Spinal cord (tissue), 9 donors: ENCODE measurements at regions not wholly inside any gene's neighbourhood (a gene's known extent, or its start where the extent isn't known, plus 50 kb on each side); places are given as distances from the start of the nearest gene placed in this dataset.

Experiments used
- DNase-seq, 6 donors: peaks; one replicate each; pipeline versions ENCODE4 v3.0.0 to v3.0.0-alpha.2; 2013 to 2015; ENCODE audit warnings: low spot score in 6 of 6, low read depth in 4 of 6
- H3K27ac ChIP-seq: one replicate; pipeline ENCODE4 v1.5.1; 2013; ENCODE audit warnings: low read depth, low read length, control low read depth
- H3K27me3 ChIP-seq: one replicate; pipeline ENCODE4 v1.6.1; 2013; ENCODE audit warnings: low read length; ENCODE audit not compliant: control insufficient read depth, insufficient read depth
- H3K36me3 ChIP-seq: one replicate; pipeline ENCODE4 v1.6.1; 2013; ENCODE audit warnings: low read length; ENCODE audit not compliant: control insufficient read depth, insufficient read depth
- H3K4me1 ChIP-seq: one replicate; pipeline ENCODE4 v1.6.1; 2013; ENCODE audit warnings: low read length; ENCODE audit not compliant: control insufficient read depth, insufficient read depth
- H3K4me3 ChIP-seq: one replicate; pipeline ENCODE4 v1.5.1; 2013; ENCODE audit warnings: low read depth, low read length, control low read depth
- H3K9me3 ChIP-seq: one replicate; pipeline ENCODE4 v1.6.1; 2013; ENCODE audit warnings: low read length; ENCODE audit not compliant: control insufficient read depth, insufficient read depth
- WGBS: methylation state at CpG from one replicate; pipeline ENCODE4 v1.1.5; 2013; ENCODE audit warnings: missing lambda C conversion rate; ENCODE audit not compliant: insufficient coverage; 5-methylcytosine and 5-hydroxymethylcytosine counted together
- donor health status: healthy.

DNA sequence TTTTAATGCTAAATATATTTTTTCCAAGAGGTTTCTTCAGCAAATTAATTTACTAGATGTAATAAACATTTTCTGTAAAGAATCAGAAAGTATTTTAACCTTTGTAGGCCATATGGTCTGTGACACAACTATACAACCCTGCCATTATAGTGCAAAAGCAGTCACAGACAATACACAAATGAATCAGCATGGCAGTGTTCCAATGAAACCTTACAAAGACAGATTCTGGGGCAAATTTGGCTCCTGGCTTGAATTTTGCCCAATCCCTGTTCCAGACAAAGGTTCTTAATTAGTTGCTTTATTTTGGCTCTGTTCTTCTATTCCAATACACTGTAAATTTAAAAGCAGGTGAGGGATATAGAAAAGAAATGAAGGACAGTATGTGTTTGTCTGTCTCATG lies 352.5 kb downstream of the C12orf50 start:
- Histone ChIP-seq H3K27ac (no peak overlapping the region), H3K4me3 (no peak overlapping the region), H3K36me3 (no peaks in the 10 kb centered on the region), H3K4me1 (no peaks in the 10 kb centered on the region), H3K27me3 (no peaks in the 10 kb centered on the region), H3K9me3 (no peaks in the 10 kb centered on the region)
- DNase-seq: peak in 2 of 6 donors; percentile 28 to 44

DNA sequence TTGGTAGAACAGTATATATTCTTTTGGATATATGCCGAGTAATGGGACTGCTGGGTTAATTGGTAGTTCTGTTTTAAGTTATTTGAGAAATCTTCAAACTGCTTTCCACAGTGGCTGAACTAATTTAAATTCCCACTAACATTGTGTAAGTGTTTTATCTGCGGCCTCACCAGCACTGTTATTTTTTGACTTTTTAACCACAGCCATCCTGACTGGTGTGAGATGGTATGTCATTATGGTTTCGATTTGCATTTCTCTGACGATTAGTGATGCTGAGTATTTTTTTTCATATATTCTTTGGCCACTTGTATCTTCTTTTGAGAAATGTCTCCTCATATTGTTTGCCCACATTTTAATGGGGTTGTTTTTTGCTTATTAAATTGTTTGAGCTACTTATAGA lies 357.4 kb downstream of the C12orf50 start:
- Histone ChIP-seq H3K27me3 (no peaks in the 10 kb centered on the region), H3K4me3 (no peak overlapping the region), H3K4me1 (no peaks in the 10 kb centered on the region), H3K9me3 (no peaks in the 10 kb centered on the region), H3K36me3 (no peaks in the 10 kb centered on the region), H3K27ac (no peak overlapping the region)
- WGBS: no CpG with 5 or more reads among the region's 4 CpGs
- no peak for DNase-seq

DNA sequence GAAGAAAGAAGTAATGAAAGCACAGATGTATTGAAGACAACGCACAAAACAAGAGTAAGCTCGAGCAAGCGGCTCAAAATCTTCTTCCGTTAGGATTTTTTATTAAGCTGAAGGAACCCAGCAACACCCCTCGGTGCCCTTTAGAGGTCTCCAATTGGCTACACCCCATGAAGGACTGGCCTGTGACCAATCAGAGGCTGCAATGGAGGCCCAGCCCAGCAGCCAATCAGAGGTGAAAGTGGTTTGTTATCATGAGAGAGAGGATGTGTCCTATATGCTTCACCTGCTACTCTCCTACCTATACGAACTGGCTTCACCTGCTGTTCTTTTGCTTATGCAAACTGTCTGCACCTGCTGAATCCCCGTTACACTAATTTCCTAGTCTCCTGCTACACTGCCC lies 358.8 kb downstream of the C12orf50 start:
- no peak overlapping the region for H3K27ac ChIP-seq
- H3K9me3 ChIP-seq: no peaks in the 10 kb centered on the region
- H3K4me3 ChIP-seq: no peak overlapping the region
- DNase-seq: no peak
- H3K27me3 ChIP-seq: no peaks in the 10 kb centered on the region
- 98% methylated on average over 5 of the region's 7 CpGs for WGBS
- no peaks in the 10 kb centered on the region for H3K36me3 ChIP-seq
- no peaks in the 10 kb centered on the region for H3K4me1 ChIP-seq

DNA sequence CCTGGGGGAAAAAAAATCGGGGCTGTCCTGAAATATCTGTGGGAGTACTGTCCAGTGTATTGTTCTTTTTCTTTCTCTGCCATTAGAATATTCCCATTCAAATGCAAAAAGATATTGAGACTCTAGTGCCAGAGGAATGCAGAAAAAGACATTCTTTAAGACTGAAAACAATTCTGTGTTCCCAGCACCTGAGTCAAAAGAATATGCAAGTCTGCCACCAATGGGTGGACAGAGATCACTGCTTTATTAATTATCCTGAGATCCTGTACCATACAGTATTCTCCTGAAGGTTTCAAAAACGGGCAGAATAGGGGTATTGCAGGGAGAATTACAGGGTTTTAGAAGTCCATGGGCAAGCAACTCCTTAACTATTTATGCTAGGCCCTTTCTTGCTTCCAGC lies 361.8 kb downstream of the C12orf50 start:
- Histone ChIP-seq H3K4me1 (no peaks in the 10 kb centered on the region), H3K27me3 (no peaks in the 10 kb centered on the region), H3K9me3 (no peaks in the 10 kb centered on the region), H3K36me3 (no peaks in the 10 kb centered on the region), H3K27ac (no peak overlapping the region), H3K4me3 (no peak overlapping the region)
- WGBS: no CpG with 5 or more reads among the region's 2 CpGs
- peak in 1 of 6 donors; percentile 5 for DNase-seq

DNA sequence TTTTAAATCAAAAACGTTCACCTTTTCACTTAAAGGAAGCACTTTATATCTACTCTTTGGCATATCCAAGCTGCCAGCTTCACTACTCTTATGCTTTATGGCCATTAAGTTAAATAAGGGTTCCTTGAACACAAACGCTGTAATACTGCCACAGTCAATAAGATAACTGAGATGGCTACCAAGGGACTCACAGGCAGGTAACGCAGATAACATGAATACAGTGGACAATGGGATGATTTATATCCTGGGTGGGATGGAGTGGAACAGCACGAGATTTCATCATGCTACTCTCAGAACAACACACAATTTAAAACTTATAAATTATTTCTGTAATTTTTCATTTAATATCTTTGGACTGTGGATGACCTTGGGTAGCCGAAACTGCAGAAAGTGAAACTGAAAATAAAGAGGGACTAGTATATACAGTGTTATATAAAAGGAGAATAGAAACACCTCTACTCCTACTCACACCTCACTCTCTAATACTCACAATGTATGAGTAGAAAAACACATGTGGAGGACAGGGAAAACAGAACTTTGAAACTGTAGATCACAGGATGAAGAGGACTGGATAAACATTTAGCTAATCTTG lies 367.3 kb downstream of the C12orf50 start:
- Histone ChIP-seq H3K9me3 (no peaks in the 10 kb centered on the region), H3K27me3 (no peaks in the 10 kb centered on the region), H3K4me1 (no peaks in the 10 kb centered on the region), H3K27ac (no peak overlapping the region), H3K4me3 (no peak overlapping the region), H3K36me3 (no peaks in the 10 kb centered on the region)
- DNase-seq: no peak
- no CpG with 5 or more reads among the region's 5 CpGs for WGBS

DNA sequence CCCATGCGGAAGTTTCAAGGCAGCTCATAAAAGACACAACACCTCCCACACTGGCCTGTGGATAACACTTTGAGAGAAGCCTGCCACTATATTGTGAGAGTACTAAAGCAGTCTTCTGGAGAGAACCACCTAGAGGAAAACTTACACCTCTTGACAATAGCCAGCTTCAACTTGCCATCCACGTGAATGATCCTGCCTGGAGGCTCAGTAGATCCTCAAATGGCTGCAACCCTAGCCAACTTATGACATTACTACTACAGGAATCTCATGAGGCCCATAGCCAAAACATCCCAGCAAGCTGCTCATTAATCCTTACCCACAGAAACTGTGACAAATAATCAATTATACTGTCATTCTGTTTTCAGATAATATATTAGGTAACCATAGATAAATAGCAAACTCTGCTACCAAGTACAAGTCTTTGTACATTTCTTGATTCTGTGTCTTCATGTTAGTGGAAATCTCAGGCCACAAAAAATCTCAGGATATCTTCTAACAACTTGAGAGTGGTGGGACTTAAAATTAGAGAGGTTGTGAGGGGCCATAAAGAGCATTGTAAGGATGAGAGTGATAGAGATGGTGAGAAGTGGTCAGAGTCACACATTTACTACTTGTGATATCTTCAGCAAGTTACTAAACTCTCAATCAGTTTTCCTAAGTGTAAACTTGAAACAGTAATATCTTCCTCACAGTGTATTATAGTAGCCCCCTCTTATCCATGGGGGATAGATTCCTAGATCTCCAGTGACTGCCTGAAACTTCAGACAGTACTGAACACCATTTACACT lies 368.0 kb downstream of the C12orf50 start:
- H3K27me3 ChIP-seq: no peaks in the 10 kb centered on the region
- H3K9me3 ChIP-seq: no peaks in the 10 kb centered on the region
- H3K4me3 ChIP-seq: no peak overlapping the region
- WGBS: 47% methylated on average over 1 of the region's 2 CpGs
- H3K36me3 ChIP-seq: no peaks in the 10 kb centered on the region
- H3K4me1 ChIP-seq: no peaks in the 10 kb centered on the region
- no peak overlapping the region for H3K27ac ChIP-seq
- no peak for DNase-seq

DNA sequence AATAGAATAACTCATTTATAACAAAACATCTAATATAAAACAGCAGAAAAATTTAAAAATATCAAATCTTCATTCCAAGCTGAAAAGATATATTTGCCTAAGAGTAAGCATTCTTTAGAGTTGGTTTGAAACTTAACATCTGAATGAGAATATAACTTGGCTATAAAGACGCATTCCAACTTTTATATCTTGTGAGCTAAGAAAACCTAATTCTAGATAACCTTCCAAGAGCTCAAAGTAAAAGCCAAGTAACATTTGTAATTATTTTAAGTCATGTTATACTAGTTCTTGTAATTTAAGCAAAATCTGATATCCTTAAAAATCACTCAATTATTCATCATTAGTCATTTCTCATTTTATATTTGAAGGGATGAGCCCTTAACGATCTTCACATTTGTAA lies 368.9 kb downstream of the C12orf50 start:
- Histone ChIP-seq H3K9me3 (no peaks in the 10 kb centered on the region), H3K4me3 (no peak overlapping the region), H3K27me3 (no peaks in the 10 kb centered on the region), H3K36me3 (no peaks in the 10 kb centered on the region), H3K4me1 (no peaks in the 10 kb centered on the region), H3K27ac (no peak overlapping the region)
- WGBS: no CpG with 5 or more reads among the region's 2 CpGs
- DNase-seq: no peak

DNA sequence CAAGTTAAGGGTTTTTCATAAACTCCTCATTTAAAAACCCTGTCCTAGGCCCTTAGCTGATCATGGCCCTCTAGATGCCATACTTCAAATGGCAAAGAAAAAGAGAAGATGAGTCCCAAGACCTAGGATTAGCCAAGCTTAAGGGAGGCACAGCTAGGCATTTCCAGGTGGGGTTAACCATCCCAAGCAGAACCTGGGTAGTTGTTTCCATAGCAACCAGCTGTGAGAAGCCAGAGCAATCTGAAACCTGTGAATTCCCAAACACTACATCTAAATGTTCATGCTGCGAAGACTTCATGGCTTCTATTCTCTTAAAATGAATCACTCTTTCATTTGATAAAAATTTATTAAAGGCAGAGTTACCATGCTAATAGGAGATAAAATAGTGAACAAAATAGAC lies 372.9 kb downstream of the C12orf50 start:
- H3K36me3 ChIP-seq: no peaks in the 10 kb centered on the region
- H3K9me3 ChIP-seq: no peaks in the 10 kb centered on the region
- H3K27me3 ChIP-seq: no peaks in the 10 kb centered on the region
- DNase-seq: peak in 1 of 6 donors; percentile 62
- no peak overlapping the region for H3K4me3 ChIP-seq
- WGBS: no CpG with 5 or more reads among the region's 1 CpG
- H3K4me1 ChIP-seq: no peaks in the 10 kb centered on the region
- no peak overlapping the region for H3K27ac ChIP-seq

DNA sequence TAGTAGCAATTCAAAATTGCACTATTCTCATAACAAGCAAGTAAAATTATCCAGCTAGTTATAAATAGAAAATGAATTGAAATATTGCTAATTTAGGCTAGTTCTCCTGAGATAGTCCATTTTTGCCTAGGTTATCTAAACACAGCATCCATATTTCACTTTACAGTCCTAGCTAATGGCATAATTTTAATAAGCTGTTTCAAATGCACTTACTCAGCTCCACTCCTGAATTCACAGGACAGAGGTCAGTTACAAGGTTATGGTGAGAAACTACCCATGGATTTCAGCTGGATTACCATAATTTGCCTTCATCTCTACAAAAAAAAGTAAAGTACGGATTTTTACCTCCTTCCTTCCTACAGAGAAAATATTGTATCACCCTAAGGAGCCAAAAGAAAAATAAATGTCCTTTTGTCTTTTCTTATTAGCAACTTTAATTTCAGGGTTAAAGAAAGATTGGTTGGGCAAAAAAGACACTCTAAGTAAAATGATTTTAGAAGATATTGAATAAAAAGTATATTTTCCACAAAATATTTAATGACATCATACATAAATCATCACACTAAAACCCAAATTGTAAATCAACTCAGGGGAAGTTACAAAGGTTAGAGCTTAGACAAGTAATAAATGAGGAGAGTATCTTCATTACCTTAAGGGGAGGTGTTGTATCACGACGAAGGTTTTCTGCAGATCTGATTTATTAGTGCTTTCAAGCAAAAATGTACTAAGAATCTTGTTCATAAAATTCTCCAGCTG lies 377.4 kb downstream of the C12orf50 start:
- no peak overlapping the region for H3K4me3 ChIP-seq
- no peaks in the 10 kb centered on the region for H3K9me3 ChIP-seq
- H3K27me3 ChIP-seq: no peaks in the 10 kb centered on the region
- WGBS: no CpG with 5 or more reads among the region's 3 CpGs
- H3K36me3 ChIP-seq: no peaks in the 10 kb centered on the region
- peak in 1 of 6 donors; percentile 54 for DNase-seq
- no peak overlapping the region for H3K27ac ChIP-seq
- H3K4me1 ChIP-seq: no peaks in the 10 kb centered on the region
